Activated naive CD4-positive, alpha-beta T cell treated with anti-CD3 and anti-CD28 coated beads, Interleukin-2, amount 50 U/mL, for 24 hours (primary cell): ENCODE measurements at regions not wholly inside any gene's neighbourhood (a gene's known extent, or its start where the extent isn't known, plus 50 kb on each side); places are given as distances from the start of the nearest gene placed in this dataset.
"Not testable (repeated sequence)": the region's sequence is repeated elsewhere in the genome, so short reads cannot be mapped to it uniquely, and the experiment has no call there.

ENCODE experiments used
- H3K27ac Mint-ChIP-seq: one replicate; pipeline ENCODE4 v1.8.0; 2021; ENCODE audit warnings: mild to moderate bottlenecking, mixed read lengths
- H3K27me3 Mint-ChIP-seq: one replicate; pipeline ENCODE4 v1.8.0; 2021; ENCODE audit warnings: mixed read lengths
- H3K36me3 Mint-ChIP-seq: one replicate; pipeline ENCODE4 v1.8.0; 2021; ENCODE audit warnings: mixed read lengths
- H3K4me1 Mint-ChIP-seq: one replicate; pipeline ENCODE4 v1.8.0; 2021; ENCODE audit warnings: mixed read lengths
- H3K4me3 Mint-ChIP-seq: one replicate; pipeline ENCODE4 v1.8.0; 2021; ENCODE audit warnings: mild to moderate bottlenecking, mixed read lengths
- H3K9me3 Mint-ChIP-seq: one replicate; pipeline ENCODE4 v1.8.0; 2021; ENCODE audit warnings: mixed read lengths

DNA sequence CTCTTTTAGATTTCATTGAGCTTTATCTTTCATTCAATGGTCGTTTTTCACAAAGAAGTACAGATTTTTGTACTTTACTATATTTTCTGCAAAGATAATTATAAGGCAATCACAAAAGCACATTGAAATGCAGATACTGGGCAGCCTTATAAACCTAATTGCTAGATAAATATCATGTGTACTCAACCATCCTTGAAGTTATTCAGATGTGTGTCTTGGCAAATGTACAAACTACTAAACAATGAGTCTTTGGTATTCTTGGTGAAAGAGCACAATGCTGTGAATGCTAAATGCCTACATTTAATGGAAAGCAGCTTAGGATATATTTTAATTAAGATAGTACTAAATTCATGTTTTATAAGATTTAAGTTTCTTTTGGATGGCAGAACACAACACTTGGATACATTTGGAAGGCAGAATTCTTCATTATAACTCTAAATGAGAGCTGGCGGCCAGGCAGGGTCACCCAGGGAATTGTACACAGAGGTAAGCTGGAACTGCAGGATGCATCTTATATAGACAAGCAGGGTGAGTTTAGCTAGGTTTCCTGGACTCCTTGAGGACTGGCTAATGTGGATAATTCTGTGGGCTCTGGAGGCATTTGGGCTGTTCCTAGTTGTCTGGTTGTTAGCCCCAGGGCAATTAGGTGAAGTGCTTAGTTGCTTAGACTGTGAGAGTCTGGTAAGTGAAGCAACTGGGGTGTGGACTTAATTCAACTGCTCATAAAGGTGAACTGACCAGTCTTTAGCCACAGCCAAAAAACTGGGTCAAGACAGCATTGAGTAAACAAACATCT, 286.6 kb downstream of the PCDH20 start:
- no peaks in the 10 kb centered on the region for H3K9me3 Mint-ChIP-seq
- no peaks in the 10 kb centered on the region for H3K4me1 Mint-ChIP-seq
- H3K27ac Mint-ChIP-seq = no peak overlapping the region
- no peaks in the 10 kb centered on the region for H3K36me3 Mint-ChIP-seq
- no peaks in the 10 kb centered on the region for H3K27me3 Mint-ChIP-seq
- H3K4me3 Mint-ChIP-seq = no peak overlapping the region

DNA sequence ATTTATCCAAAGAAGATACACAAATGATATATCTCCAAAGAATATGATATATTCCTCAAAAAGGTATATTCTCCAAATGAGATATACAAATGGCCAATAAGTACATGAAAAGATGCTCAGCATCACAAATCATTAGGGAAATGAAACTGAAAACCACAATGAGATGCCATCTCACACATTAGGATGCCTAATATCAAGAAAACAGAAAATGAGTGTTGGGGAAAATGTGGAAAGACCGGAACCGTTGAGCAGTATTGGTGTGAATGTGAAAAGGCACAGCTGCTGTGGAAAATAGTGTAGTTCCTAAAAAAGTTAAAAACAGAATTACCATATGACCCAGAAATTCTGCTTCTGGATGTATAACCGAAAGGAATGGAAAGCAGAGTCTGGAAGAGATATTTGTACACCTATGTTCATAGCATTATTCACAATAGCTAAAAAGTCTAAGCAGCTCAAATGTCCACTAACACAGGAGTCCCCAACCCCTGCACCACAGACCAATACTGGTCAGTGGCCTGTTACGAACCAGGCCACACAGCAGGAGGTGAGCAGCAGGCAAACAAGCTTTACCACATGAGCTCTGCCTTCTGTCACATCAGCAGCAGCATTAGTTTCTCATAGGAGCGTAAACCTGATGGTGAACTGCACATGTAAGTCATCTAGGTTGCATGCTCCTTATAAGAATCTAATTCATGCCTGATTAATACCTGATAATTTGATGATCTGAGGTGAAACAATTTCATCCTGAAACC, 291.9 kb downstream of the PCDH20 start:
- no peaks in the 10 kb centered on the region for H3K36me3 Mint-ChIP-seq
- H3K27ac Mint-ChIP-seq = no peak overlapping the region
- H3K9me3 Mint-ChIP-seq = peaks cover 15% of the 10 kb centered on the region
- no peaks in the 10 kb centered on the region for H3K4me1 Mint-ChIP-seq
- no peaks in the 10 kb centered on the region for H3K27me3 Mint-ChIP-seq
- no peak overlapping the region for H3K4me3 Mint-ChIP-seq

DNA sequence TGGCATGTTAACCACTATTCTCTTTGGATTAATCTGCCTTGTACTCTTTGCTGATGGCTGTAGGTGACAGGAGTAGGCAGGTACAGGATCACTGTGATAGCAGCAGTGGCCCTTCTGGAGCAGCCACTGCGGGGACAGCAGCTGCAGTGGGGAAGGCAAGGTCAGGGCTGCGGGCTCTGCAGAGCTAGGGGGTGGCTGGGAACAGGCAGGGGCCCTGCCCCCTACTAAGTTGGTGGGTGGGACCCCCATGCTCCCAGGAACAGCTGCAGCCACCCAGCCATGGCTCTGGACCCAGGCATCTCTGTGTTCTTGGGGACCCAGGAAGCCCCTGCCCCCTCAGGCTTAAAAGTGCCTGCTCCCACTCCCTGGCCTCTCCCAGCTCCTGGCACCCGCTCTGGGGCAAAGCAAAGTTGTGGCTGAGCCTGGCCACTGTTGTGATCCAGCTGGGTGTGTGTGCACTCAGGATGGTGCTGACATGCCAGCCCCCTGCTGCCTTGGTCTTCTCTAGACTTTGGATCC, 302.4 kb downstream of the PCDH20 start:
- Mint-ChIP-seq H3K4me3 (no peak overlapping the region), H3K36me3 (no peaks in the 10 kb centered on the region), H3K27ac (no peak overlapping the region), H3K9me3 (peaks cover 4% of the 10 kb centered on the region), H3K27me3 (no peaks in the 10 kb centered on the region), H3K4me1 (no peaks in the 10 kb centered on the region)

DNA sequence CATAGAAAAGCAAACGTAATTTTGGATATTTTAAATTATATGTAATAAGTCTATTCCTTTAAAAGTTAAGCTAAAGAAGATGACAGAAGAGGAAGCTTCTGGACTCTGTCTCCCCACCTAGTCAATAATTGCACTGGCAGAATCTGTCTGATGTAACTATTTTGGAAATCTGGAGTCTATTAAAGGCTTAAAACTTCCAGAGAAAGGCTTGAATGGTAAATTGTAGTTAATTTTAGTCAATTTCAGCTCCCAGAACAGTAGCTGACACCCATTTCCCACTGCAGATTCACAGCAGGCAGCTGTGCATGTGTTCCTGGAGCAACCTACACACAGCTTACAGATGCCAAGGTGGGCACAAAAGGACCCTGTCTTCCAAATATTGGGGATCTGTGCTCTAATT, 304.1 kb downstream of the PCDH20 start:
- H3K4me3 Mint-ChIP-seq = no peak overlapping the region
- no peak overlapping the region for H3K27ac Mint-ChIP-seq
- no peaks in the 10 kb centered on the region for H3K36me3 Mint-ChIP-seq

DNA sequence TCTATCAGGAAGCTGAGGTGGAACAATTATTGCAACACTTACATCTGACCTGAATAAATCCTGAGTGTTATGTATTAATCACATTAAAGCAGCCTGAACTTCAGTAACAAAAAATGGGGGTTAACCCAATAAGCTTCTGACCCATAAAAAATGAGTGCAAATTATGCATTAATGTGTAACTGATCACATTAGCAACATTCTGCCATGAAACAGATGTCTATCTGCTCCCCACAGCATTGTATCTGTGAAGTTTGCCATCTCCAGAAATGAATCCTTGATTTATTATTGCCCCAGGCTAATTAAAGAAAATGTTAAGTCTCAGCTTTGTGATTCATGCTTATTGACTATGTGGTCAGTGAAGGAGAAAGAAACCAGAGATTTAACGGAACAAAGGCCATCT, 304.9 kb downstream of the PCDH20 start:
- H3K36me3 Mint-ChIP-seq = no peaks in the 10 kb centered on the region
- H3K27ac Mint-ChIP-seq = no peak overlapping the region
- H3K9me3 Mint-ChIP-seq = peaks cover 2% of the 10 kb centered on the region
- no peaks in the 10 kb centered on the region for H3K27me3 Mint-ChIP-seq
- no peaks in the 10 kb centered on the region for H3K4me1 Mint-ChIP-seq
- no peak overlapping the region for H3K4me3 Mint-ChIP-seq

More for the DNA sequence above, 304.1 kb downstream of the PCDH20 start:
- H3K27me3 Mint-ChIP-seq = no peaks in the 10 kb centered on the region
- peaks cover 4% of the 10 kb centered on the region for H3K9me3 Mint-ChIP-seq
- no peaks in the 10 kb centered on the region for H3K4me1 Mint-ChIP-seq

DNA sequence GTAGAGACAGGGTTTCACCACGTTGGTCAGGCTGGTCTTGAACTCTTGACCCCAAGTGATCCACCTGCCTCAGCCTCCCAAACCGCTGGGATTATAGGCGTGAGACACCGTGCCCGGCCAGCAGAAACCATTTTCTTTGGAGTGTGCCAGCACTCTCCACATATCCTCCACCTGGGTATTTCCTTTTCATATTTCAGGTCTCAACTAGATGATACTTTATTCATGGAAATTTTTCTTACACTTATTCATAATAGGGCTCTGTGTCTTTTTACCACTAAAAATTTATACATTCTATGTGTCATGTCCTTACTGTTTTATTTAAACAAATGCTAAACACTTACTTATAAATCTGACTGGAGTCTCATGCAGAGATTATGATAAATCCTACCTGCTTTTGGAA, 305.9 kb downstream of the PCDH20 start:
- Mint-ChIP-seq H3K27me3 (no peaks in the 10 kb centered on the region), H3K4me3 (no peak overlapping the region), H3K36me3 (no peaks in the 10 kb centered on the region), H3K9me3 (no peaks in the 10 kb centered on the region), H3K27ac (no peak overlapping the region), H3K4me1 (no peaks in the 10 kb centered on the region)

DNA sequence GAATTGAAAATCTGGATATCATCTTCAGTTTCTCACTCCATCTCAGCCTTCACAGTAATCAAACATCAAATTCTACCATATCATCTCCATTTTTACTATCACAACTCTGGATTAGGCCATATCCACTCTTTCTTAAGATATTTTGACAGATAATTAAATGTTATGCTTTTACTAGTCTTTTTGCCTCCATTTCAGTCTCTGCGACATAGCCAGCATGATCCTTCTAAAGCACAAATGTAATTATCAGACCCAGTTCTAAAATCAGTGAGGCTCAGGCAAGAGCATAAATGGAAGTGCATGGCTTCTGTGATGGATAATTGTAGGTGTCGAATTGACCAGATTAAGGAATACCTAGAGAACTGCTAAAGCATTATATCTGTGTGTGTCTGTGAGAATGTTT, 307.7 kb downstream of the PCDH20 start:
- Mint-ChIP-seq H3K27me3 (no peaks in the 10 kb centered on the region), H3K4me3 (no peak overlapping the region), H3K36me3 (no peaks in the 10 kb centered on the region), H3K4me1 (no peaks in the 10 kb centered on the region), H3K9me3 (no peaks in the 10 kb centered on the region), H3K27ac (no peak overlapping the region)

DNA sequence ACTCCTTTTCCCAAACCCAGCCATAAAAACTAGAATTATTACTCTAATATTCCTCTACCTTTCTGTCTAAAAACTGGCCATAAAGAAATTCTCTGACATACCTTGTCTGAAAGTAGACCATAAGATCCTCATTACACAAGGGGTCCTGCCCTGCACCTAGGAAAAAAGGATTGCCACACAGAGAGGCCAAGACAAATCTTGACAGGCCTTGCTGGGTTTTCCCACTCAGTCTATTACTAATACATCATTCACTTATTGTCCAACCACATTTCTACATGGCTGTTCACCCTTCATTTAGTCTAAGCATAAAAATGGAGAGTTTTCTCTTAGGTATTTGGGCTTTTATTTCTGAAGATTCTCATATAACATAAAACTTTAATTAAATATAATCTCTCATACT, 319.8 kb downstream of the PCDH20 start:
- H3K9me3 Mint-ChIP-seq = peaks cover 8% of the 10 kb centered on the region
- no peaks in the 10 kb centered on the region for H3K4me1 Mint-ChIP-seq
- no peak overlapping the region for H3K4me3 Mint-ChIP-seq
- H3K36me3 Mint-ChIP-seq = no peaks in the 10 kb centered on the region
- H3K27ac Mint-ChIP-seq = no peak overlapping the region
- H3K27me3 Mint-ChIP-seq = peaks cover 2% of the 10 kb centered on the region

DNA sequence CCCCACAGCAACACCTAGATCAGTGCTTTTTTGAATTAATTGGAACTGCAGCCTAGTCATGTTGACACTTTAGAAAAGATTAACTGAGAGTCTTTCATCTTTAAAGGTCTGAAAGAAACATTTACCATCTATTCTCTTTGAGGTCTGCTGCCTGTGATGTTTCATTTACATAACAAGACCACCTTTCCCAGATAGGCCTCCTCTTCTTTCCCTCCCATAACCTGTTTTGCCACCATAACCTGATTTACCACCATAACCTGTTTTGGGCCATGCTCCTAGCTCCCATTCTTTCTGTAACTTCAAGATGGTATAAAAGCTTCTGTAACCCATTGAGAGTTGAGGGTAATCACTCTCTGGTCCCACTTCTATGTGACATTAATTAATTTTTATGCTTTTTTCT, 320.8 kb downstream of the PCDH20 start:
- Mint-ChIP-seq H3K36me3 (no peaks in the 10 kb centered on the region), H3K9me3 (peaks cover 8% of the 10 kb centered on the region), H3K27me3 (peaks cover 2% of the 10 kb centered on the region), H3K4me1 (no peaks in the 10 kb centered on the region), H3K4me3 (no peak overlapping the region), H3K27ac (no peak overlapping the region)

DNA sequence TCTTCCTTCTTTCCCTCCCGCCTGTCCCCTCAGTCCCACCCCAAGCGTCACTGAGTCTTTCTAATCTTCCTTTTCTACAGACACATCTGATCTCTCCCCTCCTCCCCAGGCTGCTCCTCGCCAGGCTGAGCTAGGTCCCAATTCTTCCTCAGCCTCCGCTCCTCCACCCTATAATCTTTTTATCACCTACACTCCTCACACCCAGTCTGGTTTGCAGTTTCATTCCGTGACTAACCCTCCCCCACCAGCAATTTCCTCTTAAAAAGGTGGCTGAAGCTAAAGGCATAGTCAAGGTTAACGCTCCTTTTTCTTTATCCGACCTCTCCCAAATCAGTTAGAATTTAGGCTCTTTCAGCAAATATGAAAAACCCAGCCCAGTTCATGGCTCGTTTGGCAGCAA, 325.8 kb downstream of the PCDH20 start:
- not testable (repeated sequence) for H3K4me3 Mint-ChIP-seq, H3K36me3 Mint-ChIP-seq, H3K4me1 Mint-ChIP-seq, H3K27ac Mint-ChIP-seq, H3K27me3 Mint-ChIP-seq
- peaks cover 16% of the 10 kb centered on the region for H3K9me3 Mint-ChIP-seq

DNA sequence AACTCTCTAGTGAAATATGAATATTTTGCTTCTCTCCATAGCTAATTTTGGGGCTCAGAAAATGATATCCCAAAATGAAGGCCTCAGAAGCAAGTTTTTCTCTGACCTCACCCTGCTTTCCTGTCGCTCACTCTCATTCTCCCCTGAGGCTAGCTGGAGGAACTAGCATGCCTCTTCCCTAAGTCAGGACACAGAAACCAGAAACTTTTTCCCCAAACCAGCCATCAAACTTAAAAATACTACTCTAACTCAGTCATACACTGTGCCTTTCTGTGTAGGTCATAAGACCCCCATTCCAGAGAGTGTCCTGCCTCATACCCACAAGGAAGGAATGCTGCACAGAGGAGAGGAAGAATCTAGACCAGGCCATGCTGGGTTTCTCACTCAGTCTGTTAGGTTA, 329.6 kb downstream of the PCDH20 start:
- no peak overlapping the region for H3K27ac Mint-ChIP-seq
- no peaks in the 10 kb centered on the region for H3K4me1 Mint-ChIP-seq
- no peaks in the 10 kb centered on the region for H3K36me3 Mint-ChIP-seq
- H3K4me3 Mint-ChIP-seq = no peak overlapping the region
- H3K9me3 Mint-ChIP-seq = peaks cover 13% of the 10 kb centered on the region
- no peaks in the 10 kb centered on the region for H3K27me3 Mint-ChIP-seq

DNA sequence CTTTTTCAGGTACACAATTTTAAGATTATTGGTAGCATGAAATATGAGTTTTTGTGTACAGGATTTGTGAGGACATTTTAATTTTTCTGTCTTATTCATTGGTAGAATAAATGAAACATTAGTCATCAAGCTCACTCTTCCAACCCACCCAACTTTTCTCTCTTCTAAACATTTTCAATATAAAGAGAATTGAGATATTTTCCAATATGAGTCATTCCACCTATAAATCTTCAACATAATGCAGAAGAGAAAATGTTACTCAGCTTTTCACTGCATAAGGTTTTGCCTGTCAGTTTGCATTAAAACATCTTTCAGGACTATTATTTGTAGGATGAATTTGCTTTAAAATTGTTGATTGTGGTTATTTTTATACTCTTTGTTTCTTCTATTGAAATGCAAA, 330.7 kb downstream of the PCDH20 start:
- no peaks in the 10 kb centered on the region for H3K27me3 Mint-ChIP-seq
- no peak overlapping the region for H3K4me3 Mint-ChIP-seq
- H3K27ac Mint-ChIP-seq = no peak overlapping the region
- H3K4me1 Mint-ChIP-seq = no peaks in the 10 kb centered on the region
- H3K36me3 Mint-ChIP-seq = no peaks in the 10 kb centered on the region
- peaks cover 22% of the 10 kb centered on the region for H3K9me3 Mint-ChIP-seq

DNA sequence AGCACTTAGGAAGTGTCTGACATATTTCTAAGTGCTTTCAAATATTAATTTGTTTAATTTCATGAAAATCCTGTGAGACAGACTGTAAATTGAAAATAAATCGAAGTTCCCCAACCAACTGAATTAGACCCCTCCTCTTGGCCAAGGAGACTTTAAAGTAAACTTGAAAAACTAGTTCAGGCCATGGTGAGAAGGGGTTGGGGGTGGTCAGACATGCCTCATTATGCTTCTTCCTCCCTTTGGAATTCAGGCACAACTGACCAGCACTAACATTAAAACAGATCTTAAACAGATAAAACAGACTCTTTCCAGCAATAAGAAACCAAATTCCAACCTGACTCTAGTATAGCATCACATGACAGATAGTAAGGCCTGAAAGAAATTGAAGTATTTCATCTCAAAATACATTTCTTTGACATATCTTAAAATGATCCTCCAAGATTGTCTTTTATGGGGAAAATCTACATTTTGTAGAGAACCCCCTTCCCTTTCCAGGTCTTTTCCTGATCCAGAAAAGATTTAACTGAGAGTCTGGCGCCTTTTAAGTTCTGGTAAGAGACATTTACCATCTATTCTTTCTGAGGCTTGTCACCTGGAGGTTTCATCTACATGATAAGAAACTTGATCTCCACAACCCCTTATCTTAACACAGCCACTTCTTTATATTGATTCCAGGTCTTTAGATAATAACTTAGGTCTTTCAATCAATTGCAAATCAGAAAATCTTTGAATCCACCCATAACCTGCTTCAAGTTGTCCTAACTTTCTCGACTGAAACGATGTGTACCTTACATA, 336.5 kb downstream of the PCDH20 start:
- Mint-ChIP-seq H3K27me3 (no peaks in the 10 kb centered on the region), H3K4me1 (no peaks in the 10 kb centered on the region), H3K36me3 (no peaks in the 10 kb centered on the region), H3K4me3 (no peak overlapping the region), H3K9me3 (peaks cover 10% of the 10 kb centered on the region), H3K27ac (no peak overlapping the region)

DNA sequence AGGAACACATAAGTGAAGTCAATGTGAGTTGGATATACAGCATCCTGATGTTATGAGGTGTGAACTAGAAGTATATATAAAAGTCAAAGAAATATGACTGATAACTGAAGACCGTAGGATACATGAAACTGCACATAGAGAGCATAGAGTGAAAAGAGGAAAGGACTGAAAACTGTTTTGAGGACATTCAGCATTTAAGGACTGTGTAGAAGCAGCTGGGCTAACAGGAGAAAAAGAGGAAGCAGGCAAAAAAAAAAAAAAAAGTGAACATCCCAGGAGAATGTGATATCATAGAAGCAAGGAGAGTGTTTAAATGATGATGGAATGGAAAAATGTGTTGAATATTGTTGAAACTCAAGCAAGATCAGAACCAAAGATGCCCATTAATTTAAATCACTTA, 363.5 kb downstream of the PCDH20 start:
- no peak overlapping the region for H3K4me3 Mint-ChIP-seq
- no peak overlapping the region for H3K27ac Mint-ChIP-seq
- no peaks in the 10 kb centered on the region for H3K36me3 Mint-ChIP-seq

DNA sequence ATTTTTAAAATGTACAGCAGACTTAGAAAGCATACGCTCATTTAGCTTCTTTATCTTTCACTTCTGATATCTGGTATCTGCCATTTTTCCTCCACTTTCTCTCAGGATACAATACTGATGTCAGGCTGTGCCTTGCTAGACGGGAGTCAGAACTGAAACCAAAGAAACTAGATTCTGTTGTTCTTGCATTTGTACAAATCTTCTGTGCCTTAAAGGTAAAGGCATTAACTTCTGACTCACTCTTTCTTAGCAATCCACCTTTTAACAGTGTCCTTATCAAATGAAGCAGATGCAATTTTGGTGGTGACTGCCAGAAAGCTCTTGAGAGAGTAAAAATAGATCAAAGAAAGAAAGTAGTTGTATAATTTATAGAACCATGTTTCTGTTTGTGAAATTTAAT, 370.4 kb downstream of the PCDH20 start:
- H3K27ac Mint-ChIP-seq = no peak overlapping the region
- H3K36me3 Mint-ChIP-seq = no peaks in the 10 kb centered on the region
- no peaks in the 10 kb centered on the region for H3K27me3 Mint-ChIP-seq
- H3K4me1 Mint-ChIP-seq = no peaks in the 10 kb centered on the region
- no peaks in the 10 kb centered on the region for H3K9me3 Mint-ChIP-seq
- no peak overlapping the region for H3K4me3 Mint-ChIP-seq

More for the DNA sequence above, 363.5 kb downstream of the PCDH20 start:
- Mint-ChIP-seq H3K27me3 (no peaks in the 10 kb centered on the region), H3K4me1 (no peaks in the 10 kb centered on the region), H3K9me3 (peaks cover 5% of the 10 kb centered on the region)

DNA sequence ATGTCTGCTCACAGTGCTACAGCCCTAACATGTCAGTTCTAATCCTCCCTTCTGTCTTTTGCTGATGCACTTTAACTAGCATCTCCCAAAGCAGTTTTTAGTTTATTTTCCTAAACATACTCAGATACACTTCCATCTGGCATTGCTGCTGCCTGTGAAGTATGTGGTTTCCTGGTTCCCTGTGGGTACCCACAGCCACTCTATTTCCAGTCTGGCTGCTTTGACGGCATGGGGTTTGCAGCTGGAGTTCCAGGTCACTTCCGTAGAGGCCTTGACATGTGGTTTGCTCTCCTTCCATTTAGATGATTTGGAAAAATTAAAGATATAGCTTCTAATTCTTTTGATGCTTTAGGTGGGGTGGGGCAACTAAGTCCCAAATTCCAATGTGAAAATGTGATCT, 375.5 kb downstream of the PCDH20 start:
- Mint-ChIP-seq H3K9me3 (peaks cover 5% of the 10 kb centered on the region), H3K27ac (no peak overlapping the region), H3K4me1 (no peaks in the 10 kb centered on the region), H3K4me3 (no peak overlapping the region), H3K36me3 (no peaks in the 10 kb centered on the region), H3K27me3 (peaks cover 2% of the 10 kb centered on the region)
